Mesothelial cell of epicardium (in vitro differentiated cells): ENCODE measurements at regions not wholly inside any gene's neighbourhood (a gene's known extent, or its start where the extent isn't known, plus 50 kb on each side); places are given as distances from the start of the nearest gene placed in this dataset.

Source experiments
- DNase-seq, 2 experiments: peaks; one replicate each; pipeline ENCODE4 v3.0.0; 2021; ENCODE audit warnings: low spot score in 2 of 2; ENCODE audit not compliant: unreplicated experiment in 2 of 2
- H3K27ac Mint-ChIP-seq: 2 replicates; pipeline ENCODE4 v1.8.0; 2021; ENCODE audit warnings: mixed read lengths
- H3K27me3 Mint-ChIP-seq: 2 replicates; pipeline ENCODE4 v1.8.0; 2021; ENCODE audit warnings: low read depth, mixed read lengths
- H3K36me3 Mint-ChIP-seq: 2 replicates; pipeline ENCODE4 v1.8.0; 2021; ENCODE audit warnings: mixed read lengths
- H3K4me1 Mint-ChIP-seq: 2 replicates; pipeline ENCODE4 v1.8.0; 2021; ENCODE audit warnings: mixed read lengths
- H3K4me3 Mint-ChIP-seq: 2 replicates; pipeline ENCODE4 v1.8.0; 2021; ENCODE audit warnings: mild to moderate bottlenecking, moderate library complexity, mixed read lengths
- H3K9me3 Mint-ChIP-seq: 2 replicates; pipeline ENCODE4 v1.8.0; 2021; ENCODE audit warnings: mixed read lengths
- CTCF ChIP-seq: fragments of 200-600 bp; sonication (generic); IDR thresholded peaks from one replicate; pipeline ENCODE4 v1.5.0; 2021; ENCODE audit warnings: antibody characterized with exemption; ENCODE audit not compliant: unreplicated experiment

DNA sequence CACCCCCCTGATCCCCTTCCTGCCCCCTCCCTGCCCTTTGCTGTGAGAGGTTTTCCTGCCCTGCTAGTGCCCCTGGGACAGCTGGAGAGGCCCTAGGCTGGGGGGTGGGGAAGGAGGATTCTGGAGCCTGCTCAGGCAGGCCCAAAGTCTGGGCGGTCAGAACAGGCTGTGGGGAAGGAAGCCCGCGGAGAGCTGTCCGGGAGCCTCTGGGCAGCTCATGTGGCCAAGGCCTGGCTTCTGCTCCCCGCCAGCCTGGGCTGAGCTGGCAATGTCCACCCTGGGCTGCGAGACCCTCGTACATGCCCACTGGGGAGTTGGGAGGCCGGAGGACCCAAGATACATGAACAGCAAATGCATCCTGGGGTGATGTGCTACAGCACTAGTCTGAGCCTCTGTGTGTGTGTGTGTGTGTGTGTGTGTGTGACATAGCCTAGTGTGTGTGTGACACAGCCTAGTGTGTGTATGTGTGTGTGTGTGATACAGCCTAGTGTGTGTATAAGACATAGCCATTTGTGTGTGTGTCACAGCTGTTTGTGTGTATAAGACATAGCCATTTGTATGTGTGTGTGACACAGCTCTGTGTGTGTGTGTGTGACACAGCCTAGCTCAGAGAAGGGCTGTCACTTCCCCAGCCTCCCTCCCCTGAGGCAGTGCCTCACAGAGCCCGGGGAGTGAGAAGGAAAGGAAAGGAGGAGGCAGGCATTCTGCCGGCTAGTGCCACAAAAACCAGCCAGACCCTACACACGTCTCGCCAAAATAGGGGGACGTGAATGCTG lies 201.4 kb upstream of the CIBAR2 start:
- Mint-ChIP-seq H3K27ac (peak overlapping the region; percentile 61), H3K4me1 (peaks cover 42% of the 10 kb centered on the region), H3K9me3 (no peaks in the 10 kb centered on the region), H3K27me3 (no peaks in the 10 kb centered on the region), H3K36me3 (no peaks in the 10 kb centered on the region), H3K4me3 (no peak overlapping the region)
- TF ChIP-seq CTCF, result no peak
- no peak for DNase-seq

DNA sequence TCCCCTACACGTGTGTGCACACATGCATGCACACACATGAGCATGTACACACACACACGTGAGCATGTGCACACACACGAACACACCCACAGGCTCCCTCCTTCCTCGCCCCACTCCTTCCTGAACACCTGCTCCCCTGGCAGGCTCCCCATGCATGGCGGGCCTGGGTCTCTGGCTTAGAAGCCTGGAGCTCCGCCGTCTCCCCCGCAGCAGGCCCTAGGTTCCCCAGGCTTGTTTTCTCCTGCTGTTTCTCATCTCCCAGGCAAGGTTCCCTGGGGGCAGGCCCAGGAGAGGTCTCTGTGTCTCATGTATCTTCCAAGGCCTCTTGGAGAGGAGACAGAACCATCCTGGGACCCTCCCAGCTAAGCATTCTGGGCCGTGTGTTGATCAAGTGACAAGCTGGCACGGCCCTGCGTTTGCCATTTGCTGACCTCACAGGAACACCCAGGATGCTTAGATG lies 202.3 kb upstream of the CIBAR2 start:
- no peaks in the 10 kb centered on the region for H3K27me3 Mint-ChIP-seq

GRCh38 chr16:85315866-85316265 lies 203.6 kb upstream of the CIBAR2 start:
- Mint-ChIP-seq H3K36me3 (no peaks in the 10 kb centered on the region), H3K4me1 (peaks cover 40% of the 10 kb centered on the region), H3K4me3 (no peak overlapping the region), H3K27me3 (no peaks in the 10 kb centered on the region), H3K27ac (no peak overlapping the region), H3K9me3 (no peaks in the 10 kb centered on the region)
- DNase-seq, result no peak
- TF ChIP-seq CTCF, result no peak

More for the DNA sequence above, 202.3 kb upstream of the CIBAR2 start:
- Mint-ChIP-seq H3K4me1 (peaks cover 42% of the 10 kb centered on the region), H3K27ac (peak overlapping the region; percentile 30), H3K9me3 (no peaks in the 10 kb centered on the region), H3K4me3 (no peak overlapping the region), H3K36me3 (no peaks in the 10 kb centered on the region)
- no peak for DNase-seq
- TF ChIP-seq CTCF, result no peak

DNA sequence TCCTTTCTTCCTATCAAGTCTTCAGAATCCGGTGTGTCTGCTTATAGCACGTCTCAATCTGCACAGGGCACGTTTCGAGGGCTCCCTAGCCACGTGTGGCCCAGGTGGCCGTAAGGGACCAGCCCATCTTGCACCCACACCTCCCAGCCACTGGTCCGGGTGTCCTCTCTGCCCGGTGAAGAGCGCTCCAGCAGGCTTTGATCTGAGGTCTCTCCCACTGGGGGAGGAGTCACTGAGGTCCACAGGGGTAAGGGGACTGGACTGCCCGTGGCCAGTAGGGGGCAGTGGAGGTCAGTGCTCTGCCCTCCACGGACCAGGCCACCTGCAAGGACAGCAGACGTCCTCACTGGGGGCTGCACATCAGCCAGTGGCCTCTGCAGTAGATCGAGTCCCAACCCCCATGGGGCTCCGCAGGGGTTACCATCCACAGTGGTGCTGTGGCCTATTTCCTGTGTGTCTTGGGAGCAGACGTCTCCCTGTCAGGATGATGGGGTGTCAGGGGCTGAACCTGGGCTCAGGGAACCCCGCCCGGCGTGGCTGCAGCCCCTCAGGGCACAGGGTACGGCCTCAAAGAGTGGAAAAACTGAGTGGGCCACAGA lies 204.1 kb upstream of the CIBAR2 start:
- Mint-ChIP-seq H3K27ac (no peak overlapping the region), H3K4me3 (no peak overlapping the region), H3K36me3 (no peaks in the 10 kb centered on the region), H3K4me1 (peaks cover 37% of the 10 kb centered on the region), H3K9me3 (no peaks in the 10 kb centered on the region), H3K27me3 (no peaks in the 10 kb centered on the region)
- TF ChIP-seq CTCF, result peak; percentile 76
- no peak for DNase-seq

DNA sequence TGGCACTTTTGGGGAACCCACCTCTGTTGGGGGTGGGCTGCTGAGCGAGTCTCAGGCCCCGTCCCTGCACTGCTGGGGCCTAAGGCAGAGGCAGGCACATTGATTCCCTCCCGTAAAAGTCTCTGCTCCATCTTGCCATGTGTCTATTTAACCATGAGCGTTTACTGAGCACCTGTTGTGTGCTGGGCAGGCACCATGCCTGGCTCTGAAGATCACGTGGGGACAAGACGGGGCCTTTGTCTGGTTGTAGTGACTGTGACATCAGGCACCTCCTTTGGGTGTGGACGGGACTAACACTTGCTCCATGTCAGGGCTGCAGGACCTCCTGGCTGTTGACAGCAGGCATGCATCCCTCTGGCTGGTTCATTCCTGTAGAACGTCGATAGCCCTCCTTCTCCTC lies 204.7 kb upstream of the CIBAR2 start:
- Mint-ChIP-seq H3K4me1 (peaks cover 39% of the 10 kb centered on the region), H3K27ac (no peak overlapping the region), H3K36me3 (no peaks in the 10 kb centered on the region), H3K4me3 (no peak overlapping the region), H3K9me3 (no peaks in the 10 kb centered on the region), H3K27me3 (no peaks in the 10 kb centered on the region)
- DNase-seq, result no peak
- TF ChIP-seq CTCF, result no peak
